Transverse colon (tissue), 4 donors: ENCODE measurements at regions not wholly inside any gene's neighbourhood (a gene's known extent, or its start where the extent isn't known, plus 50 kb on each side); places are given as distances from the start of the nearest gene placed in this dataset.

Source experiments
- EP300 ChIP-seq: sonication (generic); formaldehyde crosslinking; IDR thresholded peaks from one replicate; pipeline ENCODE4 v1.6.1; 2017; ENCODE audit warnings: antibody characterized with exemption, low read depth
- POLR2A ChIP-seq: fragments of 450-650 bp; IDR thresholded peaks from one replicate; pipeline ENCODE4 v1.6.1; 2016; ENCODE audit warnings: antibody characterized with exemption, mild to moderate bottlenecking, moderate library complexity
- POLR2AphosphoS5 ChIP-seq, 3 donors: sonication (generic); formaldehyde crosslinking; IDR thresholded peaks; one replicate each; pipeline ENCODE4 v1.6.1; 2016; ENCODE audit warnings: antibody characterized with exemption in 3 of 3
- TF ChIP-seq, protein P1 (sequence below), 5 experiments: fragments of 200-600 bp in 3 of 5; fragments of 450-650 bp in 2 of 5; sonication (generic) in 3 of 5; IDR thresholded peaks; 1 replicate in 2 of 5; 2 replicates in 3 of 5; pipeline ENCODE4 v1.5.1; 2016 to 2017; ENCODE audit warnings: antibody characterized with exemption in 5 of 5, inconsistent platforms in 3 of 5, mild to moderate bottlenecking in 2 of 5, moderate library complexity in 1 of 5

DNA sequence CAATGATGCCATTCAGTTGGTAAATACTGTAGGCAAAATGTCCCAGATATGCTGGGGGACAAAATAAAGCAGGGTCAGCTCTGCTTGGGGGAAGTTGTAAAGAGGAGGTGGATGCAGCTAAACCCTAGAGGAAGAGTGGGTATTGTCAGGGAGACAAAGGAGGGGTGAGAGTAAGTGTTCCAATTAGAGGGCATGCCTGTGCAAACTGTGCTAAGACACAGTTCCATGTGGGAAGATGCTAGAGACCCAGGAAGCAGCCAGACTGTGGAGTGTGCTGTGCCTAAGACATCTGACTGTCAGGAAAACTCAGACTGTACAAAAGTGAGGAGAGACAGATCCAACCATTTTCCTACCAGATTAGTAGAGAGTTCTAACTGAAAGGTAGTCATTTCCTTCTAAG lies 474.3 kb downstream of the ATP23 start:
- TF ChIP-seq POLR2AphosphoS5 (IDR thresholded peaks at IDR 0.05) (no peak), POLR2A (no peak), EP300 (no peak)
- TF ChIP-seq, protein P1, sequence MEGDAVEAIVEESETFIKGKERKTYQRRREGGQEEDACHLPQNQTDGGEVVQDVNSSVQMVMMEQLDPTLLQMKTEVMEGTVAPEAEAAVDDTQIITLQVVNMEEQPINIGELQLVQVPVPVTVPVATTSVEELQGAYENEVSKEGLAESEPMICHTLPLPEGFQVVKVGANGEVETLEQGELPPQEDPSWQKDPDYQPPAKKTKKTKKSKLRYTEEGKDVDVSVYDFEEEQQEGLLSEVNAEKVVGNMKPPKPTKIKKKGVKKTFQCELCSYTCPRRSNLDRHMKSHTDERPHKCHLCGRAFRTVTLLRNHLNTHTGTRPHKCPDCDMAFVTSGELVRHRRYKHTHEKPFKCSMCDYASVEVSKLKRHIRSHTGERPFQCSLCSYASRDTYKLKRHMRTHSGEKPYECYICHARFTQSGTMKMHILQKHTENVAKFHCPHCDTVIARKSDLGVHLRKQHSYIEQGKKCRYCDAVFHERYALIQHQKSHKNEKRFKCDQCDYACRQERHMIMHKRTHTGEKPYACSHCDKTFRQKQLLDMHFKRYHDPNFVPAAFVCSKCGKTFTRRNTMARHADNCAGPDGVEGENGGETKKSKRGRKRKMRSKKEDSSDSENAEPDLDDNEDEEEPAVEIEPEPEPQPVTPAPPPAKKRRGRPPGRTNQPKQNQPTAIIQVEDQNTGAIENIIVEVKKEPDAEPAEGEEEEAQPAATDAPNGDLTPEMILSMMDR (IDR thresholded peaks at IDR 0.05): no peak
